Neuronal stem cell (in vitro differentiated cells): ENCODE measurements at regions not wholly inside any gene's neighbourhood (a gene's known extent, or its start where the extent isn't known, plus 50 kb on each side); places are given as distances from the start of the nearest gene placed in this dataset.

Experiments used
- DNase-seq: peaks from one replicate; pipeline ENCODE4 v3.0.0-alpha.2; 2013; ENCODE audit warnings: low spot score
- H2AFZ ChIP-seq: one replicate; pipeline ENCODE4 v1.6.1; 2013; ENCODE audit warnings: mild to moderate bottlenecking, low read length, inconsistent platforms
- H2AK5ac ChIP-seq: 2 replicates; pipeline ENCODE4 v1.6.1; 2013; ENCODE audit warnings: low read depth, mild to moderate bottlenecking, inconsistent platforms, low read length, moderate library complexity, mixed read lengths
- H2BK120ac ChIP-seq: 2 replicates; pipeline ENCODE4 v1.6.1; 2013; ENCODE audit warnings: low read depth, mild to moderate bottlenecking, inconsistent platforms, low read length, moderate library complexity, mixed read lengths
- H2BK12ac ChIP-seq: one replicate; pipeline ENCODE4 v1.6.1; 2013; ENCODE audit warnings: low read length, inconsistent platforms
- H2BK15ac ChIP-seq: 2 replicates; pipeline ENCODE4 v1.6.1; 2013; ENCODE audit warnings: mild to moderate bottlenecking, low read length, inconsistent platforms, mixed read lengths
- H2BK5ac ChIP-seq: one replicate; pipeline ENCODE4 v1.6.1; 2013; ENCODE audit warnings: inconsistent platforms, mild to moderate bottlenecking, low read length, moderate library complexity
- H3K14ac ChIP-seq: one replicate; pipeline ENCODE4 v1.6.1; 2013; ENCODE audit warnings: low read length, inconsistent platforms
- H3K18ac ChIP-seq: 2 replicates; pipeline ENCODE4 v1.6.1; 2013; ENCODE audit warnings: low read length, inconsistent platforms
- H3K23ac ChIP-seq: 2 replicates; pipeline ENCODE4 v1.6.1; 2013; ENCODE audit warnings: low read depth, mild to moderate bottlenecking, mixed read lengths, low read length, inconsistent platforms; ENCODE audit not compliant: poor library complexity
- H3K27ac ChIP-seq: replicated peaks from 3 replicates; pipeline ENCODE4 v1.5.1; 2013; ENCODE audit warnings: low read length, inconsistent platforms
- H3K27me3 ChIP-seq, 3 experiments: 2 replicates each; pipeline ENCODE4 v1.6.1; 2013; ENCODE audit warnings: low read length in 3 of 3, mild to moderate bottlenecking in 2 of 3, inconsistent platforms in 1 of 3, low read depth in 1 of 3, mixed read lengths in 1 of 3, moderate library complexity in 1 of 3; ENCODE audit not compliant: control insufficient read depth in 3 of 3, insufficient read depth in 3 of 3
- H3K36me3 ChIP-seq, 2 donors: replicated peaks in 1 of 2; 2 replicates each; pipeline ENCODE4 v1.6.1; 2013; ENCODE audit warnings: low read length in 2 of 2; ENCODE audit not compliant: control insufficient read depth in 2 of 2, insufficient read depth in 2 of 2
- H3K4ac ChIP-seq: 2 replicates; pipeline ENCODE4 v1.6.1; 2013; ENCODE audit warnings: inconsistent platforms, mild to moderate bottlenecking, low read length, moderate library complexity
- H3K4me1 ChIP-seq, 2 donors: 1 replicate in 1 of 2; 2 replicates in 1 of 2; pipeline ENCODE4 v1.6.1; 2013; ENCODE audit warnings: low read length in 2 of 2, low read depth in 1 of 2; ENCODE audit not compliant: control insufficient read depth in 2 of 2, insufficient read depth in 1 of 2
- H3K4me2 ChIP-seq: one replicate; pipeline ENCODE4 v1.6.1; 2013; ENCODE audit warnings: mild to moderate bottlenecking, low read length, inconsistent platforms; ENCODE audit not compliant: insufficient read depth, poor library complexity, severe bottlenecking
- H3K4me3 ChIP-seq, 2 donors: 2 replicates each; pipeline ENCODE4 v1.5.1; 2013; ENCODE audit warnings: low read length in 2 of 2, mild to moderate bottlenecking in 2 of 2, inconsistent platforms in 1 of 2, moderate library complexity in 1 of 2
- H3K79me1 ChIP-seq: one replicate; pipeline ENCODE4 v1.6.1; 2013; ENCODE audit warnings: low read depth, mild to moderate bottlenecking, inconsistent platforms, low read length, moderate library complexity
- H3K9ac ChIP-seq: one replicate; pipeline ENCODE4 v1.6.1; 2013; ENCODE audit warnings: mild to moderate bottlenecking, low read depth, low read length, inconsistent platforms; ENCODE audit not compliant: poor library complexity
- H3K9me3 ChIP-seq, 2 donors: replicated peaks in 1 of 2; 2 replicates each; pipeline versions ENCODE3 to v1.6.1; 2013; ENCODE audit warnings: low read length in 2 of 2, mild to moderate bottlenecking in 2 of 2, inconsistent platforms in 1 of 2, low read depth in 1 of 2, mixed read lengths in 1 of 2, moderate library complexity in 1 of 2; ENCODE audit not compliant: control insufficient read depth in 2 of 2, insufficient read depth in 1 of 2
- H4K8ac ChIP-seq: one replicate; pipeline ENCODE4 v1.6.1; 2013; ENCODE audit warnings: low read depth, mild to moderate bottlenecking, inconsistent platforms, low read length, moderate library complexity
- H4K91ac ChIP-seq: one replicate; pipeline ENCODE4 v1.6.1; 2013; ENCODE audit warnings: low read length, low read depth, mild to moderate bottlenecking, inconsistent platforms; ENCODE audit not compliant: poor library complexity
- whole genome bisulfite sequencing, 2 donors: extraction: QIAGEN DNeasy Blood & Tissue Kit; methylation state at CpG; one replicate each; pipeline ENCODE4 v1.1.7; 2013; ENCODE audit warnings: missing lambda C conversion rate in 2 of 2, mixed read lengths in 1 of 2; ENCODE audit not compliant: insufficient read length in 2 of 2, insufficient replicate concordance in 1 of 2; ENCODE audit errors: extremely low coverage in 2 of 2; 5-methylcytosine and 5-hydroxymethylcytosine counted together

GRCh38 chr2:2889141-2889540 is 488.5 kb downstream of the EIPR1 start:
- no peak overlapping the region for H3K27ac ChIP-seq
- no peak overlapping the region for H2AFZ ChIP-seq
- no peak overlapping the region for H3K4me2 ChIP-seq
- H3K27me3 ChIP-seq, result no peaks in the 10 kb centered on the region
- H2BK5ac ChIP-seq, result no peak overlapping the region
- H3K23ac ChIP-seq, result no peak overlapping the region
- no peak overlapping the region for H2AK5ac ChIP-seq
- H3K9me3 ChIP-seq, result no peaks in the 10 kb centered on the region
- DNase-seq, result no peak
- no peak overlapping the region for H3K4me3 ChIP-seq
- H2BK120ac ChIP-seq, result no peak overlapping the region
- H3K4ac ChIP-seq, result no peak overlapping the region
- H4K91ac ChIP-seq, result no peak overlapping the region
- no peaks in the 10 kb centered on the region for H3K36me3 ChIP-seq
- no peak overlapping the region for H3K9ac ChIP-seq
- H3K18ac ChIP-seq, result no peak overlapping the region
- H3K79me1 ChIP-seq, result no peaks in the 10 kb centered on the region
- H2BK12ac ChIP-seq, result no peak overlapping the region
- no CpG with 5 or more reads among the region's 10 CpGs for WGBS, 2 donors
- no peak overlapping the region for H4K8ac ChIP-seq
- no peak overlapping the region for H2BK15ac ChIP-seq
- H3K14ac ChIP-seq, result no peak overlapping the region
- H3K4me1 ChIP-seq, result no peaks in the 10 kb centered on the region

DNA sequence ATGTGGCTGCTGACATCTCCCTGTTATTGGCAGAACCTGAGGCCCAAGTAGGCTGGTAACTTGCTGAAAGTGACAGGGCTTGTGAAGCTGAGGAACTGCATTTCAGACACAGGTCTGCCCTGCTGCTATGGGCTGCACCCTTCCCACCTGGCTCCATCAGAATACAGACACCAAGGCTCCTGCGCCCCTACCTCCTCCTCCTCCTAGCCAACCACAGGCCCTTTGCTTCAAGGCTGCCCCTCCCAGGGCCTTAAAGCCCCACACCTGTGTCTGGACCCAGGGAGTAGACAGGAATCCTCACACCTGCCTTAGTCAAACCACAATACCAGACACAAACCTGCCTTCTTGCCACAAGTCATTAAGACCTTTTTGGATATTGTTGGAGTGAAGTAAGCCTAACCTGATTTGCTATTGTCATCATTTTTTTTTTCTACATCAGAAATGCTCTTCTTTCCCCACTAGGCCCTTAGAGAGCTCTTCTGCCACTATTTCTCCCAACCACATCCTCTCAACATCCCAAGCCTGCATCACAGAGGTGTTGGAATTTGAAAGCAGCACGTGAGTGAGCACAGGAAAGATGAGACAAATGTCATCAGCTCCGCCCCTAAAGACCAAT is 489.7 kb downstream of the EIPR1 start:
- WGBS, 2 donors, result no CpG with 5 or more reads among the region's 3 CpGs

GRCh38 chr2:2886922-2887321 is 490.7 kb downstream of the EIPR1 start:
- no peak overlapping the region for H3K4me3 ChIP-seq

More for the DNA sequence above, 489.7 kb downstream of the EIPR1 start:
- Histone ChIP-seq H3K79me1 (no peaks in the 10 kb centered on the region), H3K4me3 (no peak overlapping the region), H3K27ac (no peak overlapping the region), H3K4me1 (no peaks in the 10 kb centered on the region), H3K9ac (no peak overlapping the region), H3K4ac (no peak overlapping the region), H3K18ac (peak overlapping the region; percentile 39), H3K36me3 (no peaks in the 10 kb centered on the region), H4K91ac (no peak overlapping the region), H3K14ac (no peak overlapping the region), H2BK120ac (no peak overlapping the region), H2AK5ac (peak overlapping the region; percentile 40), H4K8ac (no peak overlapping the region), H3K9me3 (peaks cover 0 to 2% of the 10 kb centered on the region in 2 donors), H2BK5ac (no peak overlapping the region), H2BK15ac (no peak overlapping the region), H3K27me3 (no peaks in the 10 kb centered on the region), H3K23ac (no peak overlapping the region), H2AFZ (no peak overlapping the region), H2BK12ac (no peak overlapping the region), H3K4me2 (no peak overlapping the region)
- no peak for DNase-seq

GRCh38 chr2:2881499-2881898 is 496.1 kb downstream of the EIPR1 start:
- Histone ChIP-seq H2BK5ac (no peak overlapping the region), H3K9me3 (peaks cover 8 to 18% of the 10 kb centered on the region in 2 donors), H3K4me2 (no peak overlapping the region), H3K4ac (no peak overlapping the region), H2BK15ac (no peak overlapping the region), H2BK12ac (no peak overlapping the region), H3K4me1 (peaks cover 0 to 4% of the 10 kb centered on the region in 2 donors), H3K4me3 (no peak overlapping the region), H3K27ac (no peak overlapping the region), H3K23ac (no peak overlapping the region), H2AK5ac (no peak overlapping the region), H4K91ac (no peak overlapping the region), H3K14ac (no peak overlapping the region), H2BK120ac (no peak overlapping the region), H3K9ac (no peak overlapping the region), H2AFZ (no peak overlapping the region), H3K36me3 (no peaks in the 10 kb centered on the region), H3K18ac (no peak overlapping the region), H3K27me3 (no peaks in the 10 kb centered on the region), H4K8ac (no peak overlapping the region), H3K79me1 (no peaks in the 10 kb centered on the region)
- no peak for DNase-seq
- no CpG with 5 or more reads among the region's 5 CpGs for WGBS, 2 donors

More at GRCh38 chr2:2886922-2887321, 490.7 kb downstream of the EIPR1 start:
- Histone ChIP-seq H3K4ac (no peak overlapping the region), H2BK12ac (no peak overlapping the region), H2BK5ac (no peak overlapping the region), H3K18ac (no peak overlapping the region), H3K14ac (no peak overlapping the region), H3K9ac (no peak overlapping the region), H3K9me3 (peaks cover 0 to 5% of the 10 kb centered on the region in 2 donors), H2BK15ac (no peak overlapping the region), H2AFZ (no peak overlapping the region), H3K27ac (no peak overlapping the region), H4K8ac (no peak overlapping the region), H3K79me1 (no peaks in the 10 kb centered on the region), H3K36me3 (no peaks in the 10 kb centered on the region), H4K91ac (no peak overlapping the region), H3K4me2 (no peak overlapping the region), H3K4me1 (no peaks in the 10 kb centered on the region), H3K27me3 (no peaks in the 10 kb centered on the region), H2BK120ac (no peak overlapping the region), H3K23ac (no peak overlapping the region), H2AK5ac (no peak overlapping the region)
- WGBS, 2 donors, result no CpG with 5 or more reads among the region's 7 CpGs
- no peak for DNase-seq
